ENCODE measurements at regions not wholly inside any gene's neighbourhood (a gene's known extent, or its start where the extent isn't known, plus 50 kb on each side); places are given as distances from the start of the nearest gene placed in this dataset.

- DNase-seq (ENCODE audit: low read depth in 1 of 2, low spot score in 1 of 2): no peak
- TF ChIP-seq REST (IDR thresholded peaks at IDR 0.05; ENCODE audit: insufficient replicate concordance, low read depth) (no peak), GABPA (IDR thresholded peaks at IDR 0.05; ENCODE audit: low read depth) (no peak), POLR2AphosphoS5 (IDR thresholded peaks at IDR 0.05; ENCODE audit: low read depth) (no peak), SPI1 (IDR thresholded peaks at IDR 0.05; ENCODE audit: borderline replicate concordance, low read depth) (no peak), CTCF (IDR thresholded peaks at IDR 0.05; ENCODE audit: insufficient read depth, low read length) (no peak)
- H3K27me3 ChIP-seq (ENCODE audit: insufficient read depth, poor library complexity, severe bottlenecking): no peaks in the 10 kb centered on the region
- H3K27ac ChIP-seq (replicated peaks): no peak overlapping the region
- no peak overlapping the region for H3K4me3 ChIP-seq (replicated peaks; ENCODE audit: insufficient read depth, low read length)
Measured at GRCh38 chr7:156307193-156307592, 333.4 kb upstream of the RNF32 start.

GRCh38 chr7:156305351-156305750 is 335.2 kb upstream of the RNF32 start:
- TF ChIP-seq CTCF (IDR thresholded peaks at IDR 0.05; ENCODE audit: insufficient read depth, low read length) (no peak), SPI1 (IDR thresholded peaks at IDR 0.05; ENCODE audit: borderline replicate concordance, low read depth) (no peak), GABPA (IDR thresholded peaks at IDR 0.05; ENCODE audit: low read depth) (no peak), REST (IDR thresholded peaks at IDR 0.05; ENCODE audit: insufficient replicate concordance, low read depth) (no peak), POLR2AphosphoS5 (IDR thresholded peaks at IDR 0.05; ENCODE audit: low read depth) (no peak)
- no peaks in the 10 kb centered on the region for H3K27me3 ChIP-seq (ENCODE audit: insufficient read depth, poor library complexity, severe bottlenecking)
- no peak overlapping the region for H3K27ac ChIP-seq (replicated peaks)
- DNase-seq (ENCODE audit: low read depth in 1 of 2, low spot score in 1 of 2): no peak
- no peak overlapping the region for H3K4me3 ChIP-seq (replicated peaks; ENCODE audit: insufficient read depth, low read length)

GRCh38 chr7:156282816-156283215 is 357.8 kb upstream of the RNF32 start:
- Histone ChIP-seq H3K4me3 (replicated peaks; ENCODE audit: insufficient read depth, low read length) (no peak overlapping the region), H3K27me3 (ENCODE audit: insufficient read depth, poor library complexity, severe bottlenecking) (peaks cover 2% of the 10 kb centered on the region), H3K27ac (replicated peaks) (no peak overlapping the region)
- TF ChIP-seq REST (IDR thresholded peaks at IDR 0.05; ENCODE audit: insufficient replicate concordance, low read depth): no peak
- no peak for DNase-seq (ENCODE audit: low read depth in 1 of 2, low spot score in 1 of 2)

GRCh38 chr7:156279635-156280034 is 360.9 kb upstream of the RNF32 start:
- no peak overlapping the region for H3K4me3 ChIP-seq (replicated peaks; ENCODE audit: insufficient read depth, low read length)
- no peak for DNase-seq (ENCODE audit: low read depth in 1 of 2, low spot score in 1 of 2)
- no peak overlapping the region for H3K27ac ChIP-seq (replicated peaks)
- peaks cover 2% of the 10 kb centered on the region for H3K27me3 ChIP-seq (ENCODE audit: insufficient read depth, poor library complexity, severe bottlenecking)
- TF ChIP-seq POLR2AphosphoS5 (IDR thresholded peaks at IDR 0.05; ENCODE audit: low read depth): no peak
- no peak for TF ChIP-seq GABPA (IDR thresholded peaks at IDR 0.05; ENCODE audit: low read depth)
- TF ChIP-seq REST (IDR thresholded peaks at IDR 0.05; ENCODE audit: insufficient replicate concordance, low read depth): no peak
- TF ChIP-seq CTCF (IDR thresholded peaks at IDR 0.05; ENCODE audit: insufficient read depth, low read length): no peak
- TF ChIP-seq SPI1 (IDR thresholded peaks at IDR 0.05; ENCODE audit: borderline replicate concordance, low read depth): no peak
